ENCODE measurements at regions not wholly inside any gene's neighbourhood (a gene's known extent, or its start where the extent isn't known, plus 50 kb on each side); places are given as distances from the start of the nearest gene placed in this dataset.

DNA sequence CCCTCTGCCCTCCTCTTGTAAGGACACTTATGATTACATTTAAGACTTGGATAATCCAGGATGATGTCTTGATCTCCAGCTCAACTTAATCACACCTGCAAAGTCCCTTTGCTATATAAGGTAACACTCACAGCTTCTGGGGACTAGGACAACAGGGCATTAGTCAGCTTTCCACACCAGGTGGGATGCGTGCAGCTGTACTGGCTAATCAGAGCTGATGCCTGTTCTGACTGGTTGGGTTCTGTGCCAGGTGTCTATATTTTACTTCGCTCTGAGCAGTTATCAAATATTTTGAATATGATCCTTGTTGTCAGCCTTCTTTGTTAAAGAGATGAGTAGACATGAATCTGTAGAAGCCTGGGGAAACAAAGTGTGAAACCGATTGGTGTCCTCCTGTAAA lies 115.5 kb upstream of the ATP8B1 start:
- H2BK5ac ChIP-seq (ENCODE audit: insufficient read length, low read length): no peak overlapping the region
- no peaks in the 10 kb centered on the region for H3K79me2 ChIP-seq (ENCODE audit: insufficient read depth, low read length)
- no peaks in the 10 kb centered on the region for H3K36me3 Mint-ChIP-seq (ENCODE audit: insufficient read depth in 1 of 3, low read depth in 3 of 3)
- H3K4me1 Mint-ChIP-seq: peaks cover 11 to 13% of the 10 kb centered on the region in 2 experiments
- TF ChIP-seq, protein P1, sequence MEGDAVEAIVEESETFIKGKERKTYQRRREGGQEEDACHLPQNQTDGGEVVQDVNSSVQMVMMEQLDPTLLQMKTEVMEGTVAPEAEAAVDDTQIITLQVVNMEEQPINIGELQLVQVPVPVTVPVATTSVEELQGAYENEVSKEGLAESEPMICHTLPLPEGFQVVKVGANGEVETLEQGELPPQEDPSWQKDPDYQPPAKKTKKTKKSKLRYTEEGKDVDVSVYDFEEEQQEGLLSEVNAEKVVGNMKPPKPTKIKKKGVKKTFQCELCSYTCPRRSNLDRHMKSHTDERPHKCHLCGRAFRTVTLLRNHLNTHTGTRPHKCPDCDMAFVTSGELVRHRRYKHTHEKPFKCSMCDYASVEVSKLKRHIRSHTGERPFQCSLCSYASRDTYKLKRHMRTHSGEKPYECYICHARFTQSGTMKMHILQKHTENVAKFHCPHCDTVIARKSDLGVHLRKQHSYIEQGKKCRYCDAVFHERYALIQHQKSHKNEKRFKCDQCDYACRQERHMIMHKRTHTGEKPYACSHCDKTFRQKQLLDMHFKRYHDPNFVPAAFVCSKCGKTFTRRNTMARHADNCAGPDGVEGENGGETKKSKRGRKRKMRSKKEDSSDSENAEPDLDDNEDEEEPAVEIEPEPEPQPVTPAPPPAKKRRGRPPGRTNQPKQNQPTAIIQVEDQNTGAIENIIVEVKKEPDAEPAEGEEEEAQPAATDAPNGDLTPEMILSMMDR (conservative IDR thresholded peaks at IDR 0.05): no peak
- no peak overlapping the region for H2BK12ac ChIP-seq (ENCODE audit: insufficient read length, low read depth, low read length)
- H4K5ac ChIP-seq (ENCODE audit: insufficient read length, low read depth, low read length): no peak overlapping the region
- no CpG with 5 or more reads among the region's 3 CpGs for WGBS (ENCODE audit: extremely low coverage, insufficient read length, low lambda C conversion rate)
- H3K4me2 ChIP-seq (ENCODE audit: insufficient read depth, insufficient read length, low read length): no peak overlapping the region
- H4K20me1 ChIP-seq (ENCODE audit: control insufficient read depth, insufficient read depth, insufficient read length): no peaks in the 10 kb centered on the region
- H3K23me2 ChIP-seq (ENCODE audit: insufficient read length, low read depth, low read length, poor library complexity, severe bottlenecking): no peaks in the 10 kb centered on the region
- H3K14ac ChIP-seq (ENCODE audit: insufficient read depth, low read length): no peak overlapping the region
- no peak overlapping the region for H3K4ac ChIP-seq (ENCODE audit: low read depth, low read length)
- no peak overlapping the region; a peak in 1 of 7 replicates for H3K27ac Mint-ChIP-seq
- no peak overlapping the region for H3K18ac ChIP-seq (ENCODE audit: insufficient read length, low read depth, low read length)
- no peaks in the 10 kb centered on the region for H3K79me1 ChIP-seq (ENCODE audit: insufficient read depth, low read depth, low read length, poor library complexity, severe bottlenecking)
- H3K9me3 ChIP-seq (ENCODE audit: control insufficient read depth, low read depth, low read length): no peaks in the 10 kb centered on the region
- no peaks in the 10 kb centered on the region for H3K27me3 ChIP-seq (ENCODE audit: insufficient read depth, low read length)
- no peak overlapping the region for H3K27ac ChIP-seq (ENCODE audit: insufficient read length, low read depth, low read length)
- H4K91ac ChIP-seq (ENCODE audit: insufficient read length, low read depth, low read length): no peak overlapping the region
- H3T11ph ChIP-seq (ENCODE audit: low read length): no peak overlapping the region
- no peak overlapping the region for H2AK5ac ChIP-seq (ENCODE audit: insufficient read length, low read length)
- no peaks in the 10 kb centered on the region for H3K4me1 ChIP-seq (ENCODE audit: insufficient read depth, low read length)
- no peak overlapping the region for H2AFZ ChIP-seq (ENCODE audit: low read length)
- no peak overlapping the region for H2BK120ac ChIP-seq (ENCODE audit: low read depth, low read length, poor library complexity, severe bottlenecking)
- peaks cover 2% of the 10 kb centered on the region for H3K27me3 Mint-ChIP-seq (ENCODE audit: low read depth)
- H3K4me3 Mint-ChIP-seq: no peak overlapping the region
- H3K9me3 Mint-ChIP-seq: no peaks in the 10 kb centered on the region
- no peak overlapping the region for H4K8ac ChIP-seq (replicated peaks; ENCODE audit: insufficient read length, low read depth, low read length)
- no peak overlapping the region for H2BK20ac ChIP-seq (ENCODE audit: low read depth, low read length, poor library complexity, severe bottlenecking)
- H3K56ac ChIP-seq (ENCODE audit: insufficient read length, low read depth, low read length): no peak overlapping the region
- no peak for DNase-seq
- no peak overlapping the region for H2BK15ac ChIP-seq (ENCODE audit: low read depth, low read length)
- no peak overlapping the region for H3K23ac ChIP-seq (ENCODE audit: insufficient read length, low read depth, low read length)
- H3K9ac ChIP-seq (ENCODE audit: extremely low read depth, insufficient read length, low read length): no peak overlapping the region

Data from H9 (cell line).